ENCODE measurements at regions not wholly inside any gene's neighbourhood (a gene's known extent, or its start where the extent isn't known, plus 50 kb on each side); places are given as distances from the start of the nearest gene placed in this dataset.
"Not testable (repeated sequence)": the region's sequence is repeated elsewhere in the genome, so short reads cannot be mapped to it uniquely, and the experiment has no call there.

DNA sequence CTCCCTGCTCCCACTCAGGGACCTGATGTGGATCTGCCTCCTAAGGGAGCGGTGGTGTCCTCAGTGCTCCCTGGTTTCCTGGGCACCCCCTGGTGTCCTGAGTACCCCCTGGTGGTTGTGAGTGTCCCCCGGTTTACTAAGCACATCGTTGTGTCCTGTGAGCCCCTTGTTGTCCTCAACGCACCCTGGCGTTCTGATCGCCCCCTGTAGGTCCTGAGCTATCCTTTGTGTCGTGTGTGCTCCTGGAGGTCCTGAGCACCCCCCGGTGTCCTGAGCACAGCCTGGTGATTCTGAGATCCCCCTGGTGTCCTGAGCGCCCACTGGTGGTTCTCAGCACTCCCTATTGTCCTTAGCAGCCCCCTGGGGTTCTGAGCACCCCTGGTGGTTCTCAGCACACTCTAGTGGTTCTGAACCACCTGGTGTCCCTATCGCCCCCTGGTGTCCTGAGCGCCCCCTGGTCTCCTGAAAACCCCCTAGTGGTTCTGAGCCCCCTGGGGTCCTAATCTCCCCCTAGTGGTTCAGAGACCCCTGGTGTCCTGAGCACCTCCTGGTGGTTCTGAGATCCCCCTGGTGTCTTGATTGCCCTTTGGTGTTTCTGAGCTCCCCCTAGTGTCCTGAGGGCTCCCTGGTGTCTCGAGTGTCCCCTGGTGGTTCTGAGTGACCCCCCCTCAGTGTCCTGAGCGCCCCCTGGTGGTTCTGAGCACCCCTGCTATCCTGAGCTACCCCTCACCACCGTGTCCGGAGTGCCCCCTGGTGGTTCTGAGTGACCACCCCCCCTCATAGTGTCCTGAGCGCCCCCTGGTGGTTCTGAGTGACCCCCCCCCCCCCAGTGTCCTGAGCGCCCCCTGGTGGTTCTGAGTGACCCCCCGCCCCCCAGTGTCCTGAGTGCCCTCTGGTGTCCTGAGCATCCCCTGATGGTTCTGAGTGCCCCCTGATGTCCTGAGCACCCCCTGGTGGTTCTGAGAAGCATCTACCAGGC lies 615.1 kb downstream of the TMEM121 start:
- no peak for DNase-seq (ENCODE audit: low spot score)

DNA sequence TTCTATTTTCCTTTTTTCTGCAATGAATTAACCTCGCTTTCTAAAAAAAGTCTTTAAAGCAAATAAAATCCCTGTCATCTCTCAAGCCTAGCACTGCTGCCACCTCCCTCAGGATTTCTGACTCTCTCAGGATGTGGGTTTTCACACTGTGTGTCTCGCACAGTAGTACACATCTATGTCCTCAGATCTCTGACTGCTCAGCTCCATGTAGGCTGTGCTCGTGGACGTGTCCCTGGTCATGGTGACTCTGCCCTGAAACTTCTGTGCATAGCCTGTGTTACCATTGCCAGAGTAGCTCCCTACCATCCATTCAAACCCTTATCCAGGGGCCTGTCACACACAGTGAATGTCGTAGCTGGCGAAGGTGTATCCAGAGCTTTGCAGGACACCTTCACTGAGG lies 619.3 kb downstream of the TMEM121 start:
- DNase-seq (ENCODE audit: low spot score): not testable (repeated sequence)

DNA sequence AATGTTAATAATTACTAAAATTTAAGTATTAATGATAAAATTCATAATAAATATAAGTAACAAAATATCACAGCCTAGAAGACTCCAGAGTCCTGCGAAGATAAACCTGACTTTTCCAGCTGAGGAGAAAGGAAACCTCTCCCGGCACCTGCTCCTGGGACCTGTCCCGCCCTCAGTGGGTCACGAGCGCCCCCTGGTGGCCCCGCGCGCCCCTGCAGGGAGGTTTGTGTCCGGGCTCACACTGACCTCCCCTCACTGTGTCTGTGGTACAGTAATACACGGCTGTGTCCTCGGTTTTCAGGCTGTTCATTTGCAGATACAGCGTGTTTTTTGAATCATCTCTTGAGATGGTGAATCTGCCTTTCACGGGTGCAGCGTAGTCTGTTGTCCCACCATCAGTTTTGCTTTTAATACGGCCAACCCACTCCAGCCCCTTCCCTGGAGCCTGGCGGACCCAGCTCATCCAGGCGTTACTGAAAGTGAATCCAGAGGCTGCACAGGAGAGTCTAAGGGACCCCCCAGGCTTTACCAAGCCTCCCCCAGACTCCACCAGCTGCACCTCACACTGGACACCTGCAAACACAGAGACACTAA lies 627.1 kb downstream of the TMEM121 start:
- DNase-seq (ENCODE audit: low spot score): peak; percentile 33

DNA sequence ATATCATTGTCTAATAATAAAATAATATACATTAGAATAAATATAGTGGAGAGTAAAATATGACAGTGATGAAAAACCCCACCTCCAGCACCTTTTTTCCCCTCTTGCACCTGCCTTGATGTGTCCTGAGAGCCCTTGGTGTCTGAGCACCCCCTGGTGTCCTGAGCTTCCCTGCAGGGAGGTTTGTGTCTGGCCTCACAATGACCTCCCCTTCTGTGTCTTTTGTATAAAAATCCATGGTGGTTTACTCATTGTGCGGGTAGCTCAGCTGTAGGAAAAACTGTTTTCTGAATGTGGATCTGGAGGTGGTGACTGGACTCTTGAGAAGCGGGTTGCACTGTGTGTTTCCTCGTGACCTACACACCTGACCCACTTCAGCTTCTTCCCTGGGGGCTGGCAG lies 636.9 kb downstream of the TMEM121 start:
- DNase-seq (ENCODE audit: low spot score): no peak

DNA sequence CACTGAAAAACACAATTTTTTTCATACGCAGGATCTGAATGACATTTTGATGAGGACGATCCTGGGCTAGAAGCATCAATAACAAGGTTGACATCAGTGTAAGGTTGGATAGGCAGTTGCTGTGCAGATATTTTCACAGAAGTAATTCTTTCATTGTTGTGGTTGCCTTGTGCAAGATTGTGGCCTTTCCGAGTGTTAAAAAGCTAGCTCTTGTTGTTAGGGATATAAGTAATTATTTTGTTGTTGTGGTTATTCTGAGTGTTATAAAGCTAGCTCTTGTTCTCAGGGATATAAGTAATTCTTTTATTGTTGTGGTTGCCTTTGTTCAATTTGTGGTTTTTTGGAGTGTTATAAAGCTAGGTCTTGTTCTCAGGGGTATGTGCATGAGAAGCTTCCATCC lies 637.4 kb downstream of the TMEM121 start:
- DNase-seq (ENCODE audit: low spot score): not testable (repeated sequence)

DNA sequence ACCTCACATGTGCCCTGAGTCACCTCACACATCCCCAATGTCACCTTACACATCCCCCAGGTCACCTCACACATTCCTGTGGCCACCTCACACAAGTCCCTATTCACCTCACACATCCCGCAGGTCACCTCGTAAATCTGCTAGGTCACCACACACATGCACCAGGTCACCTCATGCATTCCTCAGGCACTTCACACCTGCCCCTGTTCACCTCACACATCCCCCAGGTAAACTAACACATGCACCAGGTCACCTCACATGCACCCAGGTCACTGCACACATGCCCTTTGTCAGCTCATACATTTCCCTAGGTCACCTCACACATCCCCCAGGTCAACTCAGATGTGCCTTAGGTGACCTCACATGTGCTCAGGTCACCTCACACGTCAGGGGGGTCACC lies 639.8 kb downstream of the TMEM121 start:
- DNase-seq (ENCODE audit: low spot score): no peak

DNA sequence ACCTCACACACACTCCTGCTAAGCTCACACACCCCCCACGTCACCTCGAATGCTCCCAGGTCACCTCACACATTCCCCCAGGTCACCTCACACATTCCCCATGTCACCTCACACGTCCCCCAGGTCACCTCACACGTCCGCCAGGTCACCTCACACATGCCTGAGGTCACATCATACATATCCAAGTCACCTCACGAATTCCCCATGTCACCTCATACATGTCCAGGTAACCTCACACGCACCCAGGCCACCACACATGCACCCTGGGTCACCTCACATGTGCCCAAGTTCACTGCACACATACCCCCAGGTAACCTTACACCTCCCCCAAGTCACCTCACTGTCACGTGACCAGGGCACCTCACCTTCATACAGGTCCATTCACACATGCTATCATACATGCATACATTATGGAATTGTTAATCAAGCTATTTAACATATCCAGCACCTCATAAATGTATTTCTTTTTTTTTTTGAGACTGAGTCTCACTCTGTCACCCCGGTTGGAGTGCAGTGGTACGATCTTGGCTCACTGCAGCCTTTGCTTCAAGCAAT lies 640.3 kb downstream of the TMEM121 start:
- no peak for DNase-seq (ENCODE audit: low spot score)

DNA sequence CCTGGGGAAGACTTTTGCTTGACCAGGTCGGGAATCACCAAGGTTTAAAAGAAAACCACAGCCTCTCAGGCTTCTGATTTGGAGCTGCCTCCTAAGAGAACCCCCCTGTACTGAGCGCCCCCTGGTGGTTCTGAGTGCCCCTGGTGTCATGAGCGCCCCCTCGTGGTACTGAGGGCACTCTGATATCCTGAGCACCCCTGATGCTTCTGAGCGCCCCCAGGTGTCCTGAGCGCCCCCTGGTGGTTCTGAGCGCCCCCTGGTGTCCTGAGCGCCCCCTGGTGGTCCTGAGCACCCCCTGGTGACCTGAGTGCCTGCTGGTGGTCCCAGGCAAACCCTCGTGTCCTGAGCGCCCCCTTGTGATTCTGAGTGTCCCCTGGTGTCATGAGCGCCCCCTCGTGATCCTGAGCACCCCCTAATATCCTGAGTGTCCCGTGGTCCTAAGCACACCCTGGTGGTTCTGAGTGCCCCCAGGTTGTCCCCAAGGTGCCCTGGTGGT lies 643.8 kb downstream of the TMEM121 start:
- DNase-seq (ENCODE audit: low spot score): not testable (repeated sequence)

DNA sequence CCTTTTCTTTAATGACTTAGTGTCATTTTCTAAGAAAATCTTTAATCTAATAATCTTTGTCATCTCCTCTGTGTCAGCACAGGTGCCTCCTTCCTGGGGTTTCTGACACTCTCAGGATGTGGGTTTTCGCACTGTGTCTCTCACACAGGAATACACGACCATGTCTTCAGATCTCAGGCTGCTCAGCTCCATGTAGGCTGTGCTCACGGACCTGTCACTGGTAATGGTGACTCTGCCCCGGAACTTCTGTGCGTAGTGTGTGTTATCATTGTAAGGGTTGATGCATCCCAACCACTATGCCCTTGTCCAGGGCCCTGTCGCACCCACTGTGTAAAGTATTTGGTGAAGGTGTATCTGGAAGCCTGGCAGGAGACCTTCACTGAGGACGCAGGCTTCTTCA lies 647.8 kb downstream of the TMEM121 start:
- DNase-seq (ENCODE audit: low spot score): no peak

DNA sequence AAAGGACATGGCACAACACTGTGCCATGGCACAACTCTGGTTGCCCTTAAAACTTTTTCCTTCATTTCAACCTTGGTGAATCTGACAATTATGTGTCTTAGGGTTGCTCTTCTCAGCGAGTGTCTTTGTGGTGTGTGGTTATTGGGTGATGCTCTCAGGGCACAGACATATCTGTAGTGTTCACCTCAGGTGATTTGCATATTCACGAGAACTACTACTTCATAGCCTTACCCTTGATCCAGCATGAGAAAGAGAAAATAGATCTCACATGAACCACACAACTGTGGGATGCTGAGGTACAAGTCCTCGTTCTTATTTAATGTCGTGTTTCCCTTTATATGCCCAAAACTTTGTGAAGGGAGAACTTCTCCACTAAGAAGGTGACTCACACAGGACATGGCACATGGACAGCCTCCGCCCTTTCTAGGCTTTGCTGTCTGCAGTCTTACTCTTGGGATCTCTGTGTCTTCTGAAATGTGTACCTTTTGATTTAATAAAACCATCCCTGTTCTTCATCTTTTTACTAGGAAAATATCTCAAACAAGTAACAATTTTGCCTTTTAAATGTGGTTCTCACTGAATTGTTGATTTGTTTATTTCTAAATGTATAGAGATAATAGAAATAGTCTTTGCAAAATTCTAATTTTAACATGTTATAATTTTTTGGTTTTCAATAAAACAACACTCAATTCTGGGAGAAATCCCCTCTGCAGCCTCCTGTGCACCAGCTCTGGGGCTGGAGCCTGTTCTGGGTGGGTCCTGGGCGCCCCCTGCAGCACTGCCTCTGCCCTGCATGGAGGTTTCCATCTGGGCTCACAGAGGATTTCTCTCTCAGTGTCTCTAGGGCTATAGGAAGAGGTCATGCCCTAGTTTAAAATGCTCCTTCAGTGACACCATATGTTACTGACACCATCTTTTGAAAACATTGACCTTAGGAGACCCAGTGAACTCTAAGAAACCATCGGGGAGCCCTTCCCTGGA lies 651.2 kb downstream of the TMEM121 start:
- DNase-seq (ENCODE audit: low spot score): not testable (repeated sequence)

DNA sequence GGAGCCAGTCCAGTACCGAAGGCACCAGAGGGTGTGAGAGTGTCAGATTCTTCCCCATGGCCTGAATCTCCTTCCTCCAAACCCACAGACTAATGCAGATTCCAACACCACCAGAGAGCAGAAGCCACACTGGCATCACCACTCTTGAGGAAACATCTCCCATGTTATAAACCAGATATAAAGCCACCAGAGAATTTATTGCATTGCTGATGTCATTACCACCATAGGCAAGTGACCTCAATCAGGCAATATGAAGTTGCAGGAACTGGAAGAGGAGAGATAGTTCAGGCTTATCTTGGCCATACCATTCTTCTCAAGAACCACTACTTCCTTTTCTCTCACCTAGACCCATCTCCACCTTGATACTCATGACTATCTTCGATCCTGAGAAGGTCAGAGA lies 653.4 kb downstream of the TMEM121 start:
- no peak for DNase-seq (ENCODE audit: low spot score)

DNA sequence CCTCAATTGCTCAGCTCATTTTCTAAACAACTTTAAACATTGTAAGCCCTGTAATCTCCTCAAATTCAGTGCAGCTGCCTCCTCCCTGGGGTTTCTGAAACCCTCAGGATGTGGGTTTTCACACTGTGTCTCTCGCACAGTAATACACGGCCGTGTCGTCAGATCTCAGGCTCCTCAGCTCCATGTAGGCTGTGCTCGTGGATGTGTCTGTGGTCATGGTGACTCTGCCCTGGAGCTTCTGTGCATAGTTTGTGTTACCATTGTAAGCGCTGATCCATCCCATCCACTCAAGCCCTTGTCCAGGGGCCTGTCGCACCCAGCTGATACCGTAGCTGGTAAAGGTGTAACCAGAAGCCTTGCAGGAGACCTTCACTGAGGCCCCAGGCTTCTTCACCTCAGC lies 658.4 kb downstream of the TMEM121 start:
- DNase-seq (ENCODE audit: low spot score): not testable (repeated sequence)

DNA sequence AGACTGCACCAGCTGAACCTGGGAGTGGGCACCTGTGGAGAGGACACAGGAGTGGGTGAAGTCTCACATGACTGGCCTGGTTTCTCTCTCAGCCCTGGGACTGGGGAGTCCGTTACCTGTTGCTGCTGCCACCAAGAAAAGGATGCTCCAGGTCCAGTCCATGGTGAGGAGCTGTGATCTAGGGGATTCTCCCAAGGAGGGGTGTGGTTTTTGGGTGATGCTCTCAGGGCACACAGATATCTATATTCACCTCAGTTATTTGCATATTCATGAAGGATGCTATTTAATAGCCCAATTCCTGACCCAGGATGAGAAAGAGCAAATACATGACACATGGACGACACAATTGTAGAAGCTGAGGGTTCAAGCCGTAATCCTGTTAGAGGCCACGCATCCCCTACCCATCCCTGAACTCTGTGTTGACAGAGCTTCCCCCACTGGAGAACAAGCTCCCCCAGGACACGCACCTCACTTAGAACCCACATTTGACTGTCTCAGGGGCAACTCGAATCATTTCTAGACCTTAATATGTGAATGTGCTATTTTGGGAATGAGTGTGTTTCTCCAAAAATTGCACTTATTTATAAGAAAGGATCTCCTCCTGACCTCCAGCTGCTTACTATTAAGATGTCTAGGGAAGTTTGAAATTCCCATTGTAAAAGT lies 658.9 kb downstream of the TMEM121 start:
- not testable (repeated sequence) for DNase-seq (ENCODE audit: low spot score)

DNA sequence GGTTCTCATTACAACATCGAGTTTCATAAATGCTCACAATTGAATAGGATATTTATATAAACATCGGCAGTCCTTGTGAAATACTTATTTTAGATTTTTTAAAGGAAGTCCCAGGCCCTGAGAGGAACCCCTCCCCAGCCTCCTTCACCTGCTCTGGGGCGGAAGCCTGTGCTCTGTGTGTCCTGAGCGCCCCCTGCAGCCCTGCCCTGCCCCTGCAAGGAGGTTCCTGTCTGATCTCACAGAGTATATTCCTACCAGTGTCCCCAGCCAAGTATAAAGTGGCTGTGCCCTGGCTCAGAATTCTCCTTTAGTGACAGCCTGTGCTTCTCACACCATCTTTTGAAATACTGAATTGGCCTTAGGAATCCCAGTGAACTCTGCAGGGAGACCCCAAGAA lies 659.5 kb downstream of the TMEM121 start:
- DNase-seq (ENCODE audit: low spot score): no peak

DNA sequence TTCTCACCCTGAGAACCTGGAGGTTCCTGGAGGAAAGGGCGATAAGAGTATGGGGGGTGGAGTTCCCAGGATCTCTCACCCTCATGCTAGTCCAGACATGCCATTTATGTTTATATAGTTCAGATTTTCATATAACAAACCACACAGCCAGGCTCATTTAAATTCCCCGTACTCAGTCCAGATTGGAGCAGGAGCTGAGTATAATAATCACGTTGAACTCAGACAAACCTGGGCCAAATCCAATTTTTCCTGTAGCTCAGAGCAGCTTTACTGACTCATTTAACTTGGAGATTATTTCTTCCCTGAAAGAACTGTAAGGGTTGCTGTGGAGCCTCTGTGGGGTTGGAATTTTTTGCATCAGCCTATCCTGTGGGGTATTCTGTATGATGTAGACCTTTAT lies 660.8 kb downstream of the TMEM121 start:
- no peak for DNase-seq (ENCODE audit: low spot score)

DNA sequence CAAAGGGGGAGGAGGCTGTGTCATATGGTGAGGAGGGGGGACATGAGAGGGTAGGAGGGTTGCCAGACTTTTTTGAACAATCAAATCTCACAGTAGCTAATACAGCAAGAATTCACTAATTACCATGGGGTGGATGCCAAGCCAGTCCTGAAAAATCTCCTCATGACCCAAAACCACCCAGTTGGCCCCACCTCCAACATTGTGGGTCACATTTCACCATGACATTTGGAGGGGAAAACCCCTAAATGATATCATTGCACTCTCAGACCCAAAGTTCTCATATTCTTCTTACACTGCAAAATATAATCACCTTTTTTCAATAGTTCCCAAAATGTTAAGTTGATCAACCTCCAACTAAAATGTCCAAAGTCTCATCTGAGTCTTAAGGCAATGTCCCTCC lies 666.3 kb downstream of the TMEM121 start:
- not testable (repeated sequence) for DNase-seq (ENCODE audit: low spot score)

DNA sequence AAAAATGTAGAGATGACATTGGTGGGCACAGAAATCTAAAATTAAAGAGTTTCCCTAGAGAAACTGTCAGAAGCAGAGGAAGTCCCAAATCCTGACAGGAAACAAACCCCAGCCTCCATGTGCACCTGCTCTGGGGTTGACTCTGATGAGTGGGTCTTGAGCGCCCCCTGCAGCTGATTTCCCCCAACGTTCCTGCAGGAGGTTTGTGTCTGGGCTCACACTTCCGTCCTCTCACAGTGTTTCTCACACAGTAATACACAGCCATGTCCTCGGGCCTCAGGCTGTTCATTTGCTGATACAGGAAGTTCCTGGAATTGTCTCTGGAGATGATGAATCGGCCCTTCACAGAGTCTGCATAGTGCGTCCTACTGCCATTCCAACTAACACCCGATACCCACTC lies 670.1 kb downstream of the TMEM121 start:
- DNase-seq (ENCODE audit: low spot score): peak; percentile 3

DNA sequence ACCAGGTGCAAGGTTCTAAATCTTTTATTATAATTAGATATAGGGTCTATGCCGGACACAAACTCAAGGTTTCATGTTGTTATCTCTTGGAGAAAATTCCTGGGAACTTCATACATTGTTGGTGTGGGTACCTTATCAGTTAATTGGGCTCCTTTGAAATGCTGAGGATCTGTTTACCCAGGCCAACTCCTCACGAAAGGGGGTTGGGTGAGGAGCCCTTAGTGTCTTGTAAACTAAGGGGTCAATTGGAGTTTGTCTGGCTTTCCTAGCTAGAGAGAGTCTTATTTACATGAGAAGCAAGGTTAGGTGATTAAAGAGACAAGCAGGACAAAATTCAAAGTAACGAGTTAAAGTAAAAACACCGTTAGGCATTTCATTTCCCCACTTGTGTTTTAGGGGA lies 670.9 kb downstream of the TMEM121 start:
- not testable (repeated sequence) for DNase-seq (ENCODE audit: low spot score)

DNA sequence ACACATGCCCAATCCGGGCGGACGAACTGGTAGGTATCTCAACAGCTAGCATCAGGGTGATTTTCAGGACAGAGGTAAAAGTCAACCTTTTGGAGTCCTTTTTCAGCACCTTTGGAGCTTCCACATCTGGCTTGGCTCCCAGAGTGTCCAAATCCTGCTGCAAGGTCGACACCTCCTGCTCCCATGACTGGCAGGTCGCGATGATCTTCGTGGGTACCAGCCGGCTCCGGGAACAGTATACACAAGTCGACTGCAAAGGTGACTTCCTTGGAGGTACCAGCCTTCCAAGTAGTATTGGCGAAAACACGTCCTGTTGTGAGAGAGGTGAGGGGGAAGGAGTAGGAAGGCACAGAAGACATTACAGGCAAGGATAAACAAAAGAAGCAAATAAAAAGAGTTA lies 672.7 kb downstream of the TMEM121 start:
- DNase-seq (ENCODE audit: low spot score): no peak

DNA sequence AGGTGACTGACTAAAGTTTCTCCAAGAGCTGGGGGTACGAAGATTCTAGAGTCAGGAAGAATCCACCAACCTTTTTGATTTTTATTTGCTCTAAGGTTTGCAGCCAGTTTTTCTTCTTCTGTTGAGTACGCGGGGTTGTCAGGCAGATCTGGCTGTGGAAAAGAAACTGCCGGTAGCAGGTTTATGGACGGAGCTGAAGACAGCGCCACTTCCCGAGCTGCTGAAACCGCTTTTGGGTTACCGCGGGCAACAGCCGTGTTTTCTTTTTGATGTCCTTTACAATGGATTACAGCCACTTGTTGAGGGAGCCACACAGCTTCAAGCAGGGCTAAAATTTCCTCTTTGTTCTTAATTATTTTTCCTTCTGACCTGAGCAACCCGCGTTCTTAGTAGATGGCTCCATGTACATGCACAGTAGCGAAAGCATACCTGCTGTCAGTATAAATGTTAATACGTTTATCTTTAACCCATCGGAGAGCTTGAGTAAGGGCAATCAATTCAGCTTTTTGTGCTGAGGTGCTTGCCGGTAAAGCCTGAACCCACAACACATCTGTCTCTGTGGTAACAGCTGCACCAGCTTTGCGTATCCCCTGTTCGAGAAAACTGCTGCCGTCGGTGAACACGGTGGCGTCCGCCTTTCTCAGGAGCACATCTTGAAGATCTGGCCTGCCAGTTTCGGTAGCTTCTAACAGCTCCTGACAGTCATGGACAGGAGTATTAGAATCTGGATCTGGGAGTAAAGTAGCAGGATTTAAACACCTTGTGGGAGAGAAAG lies 674.3 kb downstream of the TMEM121 start:
- no peak for DNase-seq (ENCODE audit: low spot score)
